ENCODE measurements at regions not wholly inside any gene's neighbourhood (a gene's known extent, or its start where the extent isn't known, plus 50 kb on each side); places are given as distances from the start of the nearest gene placed in this dataset.

GRCh38 chr2:185035906-185036305, 437.6 kb downstream of the ZNF804A start:
- no peaks in the 10 kb centered on the region for H3K4me1 ChIP-seq (ENCODE audit: insufficient read depth, low read length)
- H4K5ac ChIP-seq (ENCODE audit: insufficient read length, low read depth, low read length) = no peak overlapping the region
- no peak overlapping the region for H2BK20ac ChIP-seq (ENCODE audit: low read depth, low read length, poor library complexity, severe bottlenecking)
- DNase-seq = no peak
- Mint-ChIP-seq H3K4me1 (no peaks in the 10 kb centered on the region), H3K27me3 (ENCODE audit: low read depth) (no peaks in the 10 kb centered on the region), H3K4me3 (no peak overlapping the region), H3K9me3 (peaks cover 11 to 22% of the 10 kb centered on the region in 2 experiments), H3K27ac (no peak overlapping the region), H3K36me3 (ENCODE audit: insufficient read depth in 1 of 3, low read depth in 3 of 3) (peaks cover 3 to 21% (median 14%) of the 10 kb centered on the region in 3 experiments; a peak in 6 of 7 replicates)
- H3K23me2 ChIP-seq (ENCODE audit: insufficient read length, low read depth, low read length, poor library complexity, severe bottlenecking) = no peaks in the 10 kb centered on the region
- no peak overlapping the region for H3K23ac ChIP-seq (ENCODE audit: insufficient read length, low read depth, low read length)
- no peak overlapping the region for H3K18ac ChIP-seq (ENCODE audit: insufficient read length, low read depth, low read length)
- no peak overlapping the region for H2BK120ac ChIP-seq (ENCODE audit: low read depth, low read length, poor library complexity, severe bottlenecking)
- H3K9ac ChIP-seq (ENCODE audit: extremely low read depth, insufficient read length, low read length) = no peak overlapping the region
- no peak overlapping the region for H3K4ac ChIP-seq (ENCODE audit: low read depth, low read length)
- no CpG with 5 or more reads among the region's 4 CpGs for WGBS (ENCODE audit: extremely low coverage, insufficient read length, low lambda C conversion rate)
- no peak overlapping the region for H2AFZ ChIP-seq (ENCODE audit: low read length)
- no peaks in the 10 kb centered on the region for H3K79me2 ChIP-seq (ENCODE audit: insufficient read depth, low read length)
- no peak overlapping the region for H3K14ac ChIP-seq (ENCODE audit: insufficient read depth, low read length)
- H3K56ac ChIP-seq (ENCODE audit: insufficient read length, low read depth, low read length) = no peak overlapping the region
- H2BK5ac ChIP-seq (ENCODE audit: insufficient read length, low read length) = no peak overlapping the region
- no peaks in the 10 kb centered on the region for H3K79me1 ChIP-seq (ENCODE audit: insufficient read depth, low read depth, low read length, poor library complexity, severe bottlenecking)
- H2AK5ac ChIP-seq (ENCODE audit: insufficient read length, low read length) = no peak overlapping the region
- no peak overlapping the region for H2BK12ac ChIP-seq (ENCODE audit: insufficient read length, low read depth, low read length)
- TF ChIP-seq CTCF (conservative IDR thresholded peaks at IDR 0.05) = no peak
- H4K91ac ChIP-seq (ENCODE audit: insufficient read length, low read depth, low read length) = no peak overlapping the region
- no peaks in the 10 kb centered on the region for H3K9me3 ChIP-seq (ENCODE audit: control insufficient read depth, low read depth, low read length)
- no peaks in the 10 kb centered on the region for H3K27me3 ChIP-seq (ENCODE audit: insufficient read depth, low read length)
- H4K8ac ChIP-seq (replicated peaks; ENCODE audit: insufficient read length, low read depth, low read length) = no peak overlapping the region
- H4K20me1 ChIP-seq (ENCODE audit: control insufficient read depth, insufficient read depth, insufficient read length) = no peaks in the 10 kb centered on the region
- no peak overlapping the region for H3K4me2 ChIP-seq (ENCODE audit: insufficient read depth, insufficient read length, low read length)
- H3T11ph ChIP-seq (ENCODE audit: low read length) = no peak overlapping the region
- H3K27ac ChIP-seq (ENCODE audit: insufficient read length, low read depth, low read length) = no peak overlapping the region
- no peak overlapping the region for H2BK15ac ChIP-seq (ENCODE audit: low read depth, low read length)

All from H9 (cell line).